ENCODE measurements at regions not wholly inside any gene's neighbourhood (a gene's known extent, or its start where the extent isn't known, plus 50 kb on each side); places are given as distances from the start of the nearest gene placed in this dataset.

- TF ChIP-seq CTCF (IDR thresholded peaks at IDR 0.05; ENCODE audit: borderline replicate concordance, extremely low read depth, insufficient read depth): no peak
- DNase-seq (no peak), FAIRE-seq (no peak)
- Histone ChIP-seq H3K4me1 (ENCODE audit: control insufficient read depth in 2 of 3, insufficient read depth in 2 of 3, low read depth in 1 of 3, low read length in 3 of 3) (no peaks in the 10 kb centered on the region), H3K27me3 (ENCODE audit: control insufficient read depth, insufficient read depth, low read length) (no peaks in the 10 kb centered on the region), H3K27ac (ENCODE audit: low read depth in 2 of 2, low read length in 2 of 2) (no peak overlapping the region), H3K36me3 (ENCODE audit: control insufficient read depth in 2 of 3, insufficient read depth in 3 of 3, low read length in 3 of 3) (no peaks in the 10 kb centered on the region), H3K9me3 (ENCODE audit: control insufficient read depth in 2 of 3, insufficient read depth in 1 of 3, low read length in 3 of 3) (no peaks in the 10 kb centered on the region), H3K4me3 (ENCODE audit: low read length in 3 of 3) (no peak overlapping the region), H3K9ac (ENCODE audit: low read length in 3 of 3) (no peak overlapping the region)
- intact Hi-C loops (cut with DNase I): no loop called here
Measured at GRCh38 chr13:109979228-109979627, 192.8 kb upstream of the IRS2 start.

GRCh38 chr13:109977212-109977968, 191.0 kb upstream of the IRS2 start:
- no peak for TF ChIP-seq CTCF (IDR thresholded peaks at IDR 0.05; ENCODE audit: borderline replicate concordance, extremely low read depth, insufficient read depth)
- Histone ChIP-seq H3K9ac (ENCODE audit: low read length in 3 of 3) (no peak overlapping the region), H3K27me3 (ENCODE audit: control insufficient read depth, insufficient read depth, low read length) (no peaks in the 10 kb centered on the region), H3K36me3 (ENCODE audit: control insufficient read depth in 2 of 3, insufficient read depth in 3 of 3, low read length in 3 of 3) (no peaks in the 10 kb centered on the region), H3K4me3 (ENCODE audit: low read length in 3 of 3) (no peak overlapping the region), H3K4me1 (ENCODE audit: control insufficient read depth in 2 of 3, insufficient read depth in 2 of 3, low read depth in 1 of 3, low read length in 3 of 3) (no peaks in the 10 kb centered on the region), H3K9me3 (ENCODE audit: control insufficient read depth in 2 of 3, insufficient read depth in 1 of 3, low read length in 3 of 3) (no peaks in the 10 kb centered on the region), H3K27ac (ENCODE audit: low read depth in 2 of 2, low read length in 2 of 2) (no peak overlapping the region)
- DNase-seq (no peak), FAIRE-seq (no peak)
- intact Hi-C loops (cut with DNase I): no loop called here

GRCh38 chr13:109976206-109976997, 190.0 kb upstream of the IRS2 start:
- Histone ChIP-seq H3K4me3 (ENCODE audit: low read length in 3 of 3) (no peak overlapping the region), H3K27me3 (ENCODE audit: control insufficient read depth, insufficient read depth, low read length) (no peaks in the 10 kb centered on the region), H3K36me3 (ENCODE audit: control insufficient read depth in 2 of 3, insufficient read depth in 3 of 3, low read length in 3 of 3) (no peaks in the 10 kb centered on the region), H3K9me3 (ENCODE audit: control insufficient read depth in 2 of 3, insufficient read depth in 1 of 3, low read length in 3 of 3) (no peaks in the 10 kb centered on the region), H3K27ac (ENCODE audit: low read depth in 2 of 2, low read length in 2 of 2) (no peak overlapping the region), H3K4me1 (ENCODE audit: control insufficient read depth in 2 of 3, insufficient read depth in 2 of 3, low read depth in 1 of 3, low read length in 3 of 3) (no peaks in the 10 kb centered on the region), H3K9ac (ENCODE audit: low read length in 3 of 3) (no peak overlapping the region)
- FAIRE-seq (no peak), DNase-seq (no peak)
- intact Hi-C loops (cut with DNase I): no loop called here
- no peak for TF ChIP-seq CTCF (IDR thresholded peaks at IDR 0.05; ENCODE audit: borderline replicate concordance, extremely low read depth, insufficient read depth)

Measured in kidney (tissue), 13 donors.